ENCODE measurements at regions not wholly inside any gene's neighbourhood (a gene's known extent, or its start where the extent isn't known, plus 50 kb on each side); places are given as distances from the start of the nearest gene placed in this dataset.

- no peaks in the 10 kb centered on the region for H3K4me1 ChIP-seq (ENCODE audit: insufficient read depth, low read length)
- POLR2A ChIA-PET (ENCODE audit: partially characterized antibody), result no interaction called here
- no peaks in the 10 kb centered on the region for H3K27me3 ChIP-seq (ENCODE audit: insufficient read depth, low read length)
- no peak overlapping the region for H3K27ac Mint-ChIP-seq
- H3K27ac ChIP-seq (ENCODE audit: low read depth, low read length), result no peak overlapping the region
- no peak overlapping the region for H3K4me3 Mint-ChIP-seq
- no peaks in the 10 kb centered on the region for H3K4me1 Mint-ChIP-seq
- peaks cover 0 to 3% (median 0%) of the 10 kb centered on the region in 8 donors for H3K9me3 Mint-ChIP-seq
- no peaks in the 10 kb centered on the region for H3K36me3 ChIP-seq (ENCODE audit: insufficient read depth, low read length)
- no peaks in the 10 kb centered on the region for H3K36me3 Mint-ChIP-seq
- no peaks in the 10 kb centered on the region for H3K9me3 ChIP-seq (ENCODE audit: control insufficient read depth in 1 of 2, low read length in 2 of 2)
- intact Hi-C loops (cut with micrococcal nuclease), result no loop called here
- no peak for DNase-seq
- peaks cover 0 to 1% of the 10 kb centered on the region in 2 donors for H3K27me3 Mint-ChIP-seq
- no peak overlapping the region for H3K4me3 ChIP-seq (ENCODE audit: low read length in 2 of 2)
- CTCF ChIA-PET (ENCODE audit: partially characterized antibody), result no interaction called here
Observed at GRCh38 chr5:67657055-67657454, 460.5 kb upstream of the CD180 start.

- Mint-ChIP-seq H3K4me3 (no peak overlapping the region), H3K36me3 (no peaks in the 10 kb centered on the region)
- CTCF ChIA-PET (ENCODE audit: partially characterized antibody), result no interaction called here
Observed at GRCh38 chr5:67652201-67652600, 455.6 kb upstream of the CD180 start.

DNA sequence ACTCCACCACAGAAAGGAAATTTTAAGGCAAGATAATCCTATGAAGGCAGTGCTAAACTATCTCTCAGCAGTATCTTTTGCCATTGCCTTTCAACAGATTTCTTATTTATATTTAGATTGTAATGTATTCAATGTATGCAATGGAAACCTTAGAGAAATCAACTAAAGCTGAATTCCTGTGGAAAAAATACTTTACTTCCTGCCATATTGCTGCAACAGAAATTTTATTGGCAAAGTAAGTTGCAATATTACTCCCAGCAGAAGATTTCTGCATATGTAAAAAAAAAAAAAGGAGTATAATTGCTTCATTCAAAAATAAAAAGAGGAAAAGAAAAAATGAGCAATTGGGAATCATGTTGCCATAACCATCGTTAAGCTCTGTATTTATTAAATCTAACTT, 454.6 kb upstream of the CD180 start:
- no peaks in the 10 kb centered on the region for H3K9me3 ChIP-seq (ENCODE audit: control insufficient read depth in 1 of 2, low read length in 2 of 2)
- POLR2A ChIA-PET (ENCODE audit: partially characterized antibody), result no interaction called here
- no peaks in the 10 kb centered on the region for H3K27me3 ChIP-seq (ENCODE audit: insufficient read depth, low read length)
- H3K27ac ChIP-seq (ENCODE audit: low read depth, low read length), result no peak overlapping the region
- H3K4me3 ChIP-seq (ENCODE audit: low read length in 2 of 2), result no peak overlapping the region
- CTCF ChIA-PET (ENCODE audit: partially characterized antibody), result no interaction called here
- Mint-ChIP-seq H3K9me3 (peaks cover 0 to 2% (median 0%) of the 10 kb centered on the region in 8 donors), H3K4me1 (peaks cover 0 to 9% (median 3%) of the 10 kb centered on the region in 4 donors), H3K27ac (no peak overlapping the region), H3K27me3 (peaks cover 0 to 3% of the 10 kb centered on the region in 2 donors), H3K36me3 (no peaks in the 10 kb centered on the region), H3K4me3 (no peak overlapping the region)
- intact Hi-C loops (cut with micrococcal nuclease), result no loop called here
- no peak for DNase-seq
- H3K4me1 ChIP-seq (ENCODE audit: insufficient read depth, low read length), result no peaks in the 10 kb centered on the region
- no peaks in the 10 kb centered on the region for H3K36me3 ChIP-seq (ENCODE audit: insufficient read depth, low read length)

More at GRCh38 chr5:67652201-67652600, 455.6 kb upstream of the CD180 start:
- DNase-seq, result no peak
- Mint-ChIP-seq H3K27me3 (peaks cover 0 to 3% of the 10 kb centered on the region in 2 donors), H3K27ac (no peak overlapping the region), H3K4me1 (no peaks in the 10 kb centered on the region), H3K9me3 (no peaks in the 10 kb centered on the region)
- Histone ChIP-seq H3K27ac (ENCODE audit: low read depth, low read length) (no peak overlapping the region), H3K27me3 (ENCODE audit: insufficient read depth, low read length) (no peaks in the 10 kb centered on the region), H3K4me1 (ENCODE audit: insufficient read depth, low read length) (no peaks in the 10 kb centered on the region), H3K36me3 (ENCODE audit: insufficient read depth, low read length) (no peaks in the 10 kb centered on the region), H3K4me3 (ENCODE audit: low read length in 2 of 2) (no peak overlapping the region), H3K9me3 (ENCODE audit: control insufficient read depth in 1 of 2, low read length in 2 of 2) (no peaks in the 10 kb centered on the region)
- POLR2A ChIA-PET (ENCODE audit: partially characterized antibody), result no interaction called here
- intact Hi-C loops (cut with micrococcal nuclease), result no loop called here

- H3K9me3 Mint-ChIP-seq, result peaks cover 0 to 17% (median 7%) of the 10 kb centered on the region in 8 donors
- intact Hi-C loops (cut with micrococcal nuclease), result no loop called here
- no peak for DNase-seq
- H3K9me3 ChIP-seq (ENCODE audit: control insufficient read depth in 1 of 2, low read length in 2 of 2), result no peaks in the 10 kb centered on the region
- H3K36me3 Mint-ChIP-seq, result no peaks in the 10 kb centered on the region
- no peak overlapping the region for H3K4me3 ChIP-seq (ENCODE audit: low read length in 2 of 2)
- no peaks in the 10 kb centered on the region for H3K36me3 ChIP-seq (ENCODE audit: insufficient read depth, low read length)
- H3K27me3 Mint-ChIP-seq, result peaks cover 0 to 3% of the 10 kb centered on the region in 2 donors
- no peak overlapping the region for H3K27ac Mint-ChIP-seq
- POLR2A ChIA-PET (ENCODE audit: partially characterized antibody), result no interaction called here
- peaks cover 0 to 10% (median 3%) of the 10 kb centered on the region in 4 donors for H3K4me1 Mint-ChIP-seq
- no peak overlapping the region for H3K4me3 Mint-ChIP-seq
- H3K4me1 ChIP-seq (ENCODE audit: insufficient read depth, low read length), result no peaks in the 10 kb centered on the region
- CTCF ChIA-PET (ENCODE audit: partially characterized antibody), result no interaction called here
- H3K27ac ChIP-seq (ENCODE audit: low read depth, low read length), result no peak overlapping the region
- H3K27me3 ChIP-seq (ENCODE audit: insufficient read depth, low read length), result no peaks in the 10 kb centered on the region
Observed at GRCh38 chr5:67648201-67648671, 451.6 kb upstream of the CD180 start.

GRCh38 chr5:67647772-67648171, 451.2 kb upstream of the CD180 start:
- Mint-ChIP-seq H3K36me3 (no peaks in the 10 kb centered on the region), H3K9me3 (peaks cover 0 to 17% (median 7%) of the 10 kb centered on the region in 8 donors), H3K27me3 (peaks cover 0 to 3% of the 10 kb centered on the region in 2 donors), H3K4me1 (peaks cover 0 to 10% (median 3%) of the 10 kb centered on the region in 4 donors), H3K27ac (no peak overlapping the region), H3K4me3 (no peak overlapping the region)
- H3K27me3 ChIP-seq (ENCODE audit: insufficient read depth, low read length), result no peaks in the 10 kb centered on the region
- no peak overlapping the region for H3K27ac ChIP-seq (ENCODE audit: low read depth, low read length)
- no peak for DNase-seq
- no peaks in the 10 kb centered on the region for H3K4me1 ChIP-seq (ENCODE audit: insufficient read depth, low read length)
- no peak overlapping the region for H3K4me3 ChIP-seq (ENCODE audit: low read length in 2 of 2)
- no peaks in the 10 kb centered on the region for H3K36me3 ChIP-seq (ENCODE audit: insufficient read depth, low read length)
- POLR2A ChIA-PET (ENCODE audit: partially characterized antibody), result no interaction called here
- H3K9me3 ChIP-seq (ENCODE audit: control insufficient read depth in 1 of 2, low read length in 2 of 2), result no peaks in the 10 kb centered on the region
- intact Hi-C loops (cut with micrococcal nuclease), result no loop called here
- CTCF ChIA-PET (ENCODE audit: partially characterized antibody), result interaction anchor here (1.2 kb wide), 1 partner anchor 42 kb away, joined by 3 read pairs; no protein-coding TSS in a partner anchor

GRCh38 chr5:67644221-67644920, 447.8 kb upstream of the CD180 start:
- H3K4me3 Mint-ChIP-seq, result no peak overlapping the region

GRCh38 chr5:67643536-67643935, 446.9 kb upstream of the CD180 start:
- Mint-ChIP-seq H3K4me3 (no peak overlapping the region), H3K36me3 (no peaks in the 10 kb centered on the region), H3K9me3 (peaks cover 0 to 17% (median 7%) of the 10 kb centered on the region in 8 donors), H3K27me3 (peaks cover 0 to 1% of the 10 kb centered on the region in 2 donors), H3K27ac (no peak overlapping the region), H3K4me1 (peaks cover 0 to 10% (median 3%) of the 10 kb centered on the region in 4 donors)
- intact Hi-C loops (cut with micrococcal nuclease), result no loop called here
- Histone ChIP-seq H3K9me3 (ENCODE audit: control insufficient read depth in 1 of 2, low read length in 2 of 2) (no peaks in the 10 kb centered on the region), H3K4me3 (ENCODE audit: low read length in 2 of 2) (no peak overlapping the region), H3K4me1 (ENCODE audit: insufficient read depth, low read length) (no peaks in the 10 kb centered on the region), H3K27ac (ENCODE audit: low read depth, low read length) (no peak overlapping the region), H3K27me3 (ENCODE audit: insufficient read depth, low read length) (no peaks in the 10 kb centered on the region), H3K36me3 (ENCODE audit: insufficient read depth, low read length) (no peaks in the 10 kb centered on the region)
- DNase-seq, result no peak
- ChIA-PET CTCF (ENCODE audit: partially characterized antibody) (no interaction called here), POLR2A (ENCODE audit: partially characterized antibody) (no interaction called here)

More at GRCh38 chr5:67644221-67644920, 447.8 kb upstream of the CD180 start:
- peaks cover 0 to 10% (median 3%) of the 10 kb centered on the region in 4 donors for H3K4me1 Mint-ChIP-seq
- H3K27me3 Mint-ChIP-seq, result peaks cover 0 to 3% of the 10 kb centered on the region in 2 donors
- H3K27ac Mint-ChIP-seq, result no peak overlapping the region
- Histone ChIP-seq H3K4me1 (ENCODE audit: insufficient read depth, low read length) (no peaks in the 10 kb centered on the region), H3K27ac (ENCODE audit: low read depth, low read length) (no peak overlapping the region), H3K9me3 (ENCODE audit: control insufficient read depth in 1 of 2, low read length in 2 of 2) (no peaks in the 10 kb centered on the region), H3K27me3 (ENCODE audit: insufficient read depth, low read length) (no peaks in the 10 kb centered on the region), H3K36me3 (ENCODE audit: insufficient read depth, low read length) (no peaks in the 10 kb centered on the region), H3K4me3 (ENCODE audit: low read length in 2 of 2) (no peak overlapping the region)
- intact Hi-C loops (cut with micrococcal nuclease), result no loop called here
- ChIA-PET POLR2A (ENCODE audit: partially characterized antibody) (no interaction called here), CTCF (ENCODE audit: partially characterized antibody) (no interaction called here)
- DNase-seq, result no peak
- H3K36me3 Mint-ChIP-seq, result no peaks in the 10 kb centered on the region
- H3K9me3 Mint-ChIP-seq, result peaks cover 0 to 17% (median 7%) of the 10 kb centered on the region in 8 donors
